ENCODE measurements at regions not wholly inside any gene's neighbourhood (a gene's known extent, or its start where the extent isn't known, plus 50 kb on each side); places are given as distances from the start of the nearest gene placed in this dataset.

GRCh38 chr3:177401375-177401774 is 204.1 kb upstream of the TBL1XR1 start:
- no peak for TF ChIP-seq CTCF (IDR thresholded peaks at IDR 0.05 in 4 of 5, conservative IDR thresholded peaks at IDR 0.05 in 1 of 5)
- TF ChIP-seq POLR2A (IDR thresholded peaks at IDR 0.05): no peak
